ENCODE measurements at regions not wholly inside any gene's neighbourhood (a gene's known extent, or its start where the extent isn't known, plus 50 kb on each side); places are given as distances from the start of the nearest gene placed in this dataset.
"Not testable (repeated sequence)": the region's sequence is repeated elsewhere in the genome, so short reads cannot be mapped to it uniquely, and the experiment has no call there.

DNA sequence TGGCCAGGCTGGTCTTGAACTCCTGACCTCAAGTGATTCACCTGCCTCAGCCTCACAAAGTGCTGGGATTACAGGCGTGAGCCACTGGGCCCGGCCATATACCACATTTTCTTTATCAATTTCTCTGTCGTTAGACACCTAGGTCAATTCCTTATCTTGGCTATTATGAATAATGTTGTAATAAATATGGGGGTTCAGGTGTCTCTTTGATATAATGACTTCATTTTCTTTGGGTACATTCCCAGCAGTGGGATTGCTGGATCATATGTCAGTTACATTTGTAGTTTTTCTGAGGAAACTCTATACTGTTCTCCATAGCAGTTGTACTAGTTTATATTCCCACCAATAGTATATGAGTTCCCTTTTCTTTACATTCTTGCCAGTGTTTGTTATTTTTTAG lies 67.8 kb upstream of the DDHD1 start:
- H3K9me3 ChIP-seq, result no peaks in the 10 kb centered on the region
- TF ChIP-seq, protein P1, sequence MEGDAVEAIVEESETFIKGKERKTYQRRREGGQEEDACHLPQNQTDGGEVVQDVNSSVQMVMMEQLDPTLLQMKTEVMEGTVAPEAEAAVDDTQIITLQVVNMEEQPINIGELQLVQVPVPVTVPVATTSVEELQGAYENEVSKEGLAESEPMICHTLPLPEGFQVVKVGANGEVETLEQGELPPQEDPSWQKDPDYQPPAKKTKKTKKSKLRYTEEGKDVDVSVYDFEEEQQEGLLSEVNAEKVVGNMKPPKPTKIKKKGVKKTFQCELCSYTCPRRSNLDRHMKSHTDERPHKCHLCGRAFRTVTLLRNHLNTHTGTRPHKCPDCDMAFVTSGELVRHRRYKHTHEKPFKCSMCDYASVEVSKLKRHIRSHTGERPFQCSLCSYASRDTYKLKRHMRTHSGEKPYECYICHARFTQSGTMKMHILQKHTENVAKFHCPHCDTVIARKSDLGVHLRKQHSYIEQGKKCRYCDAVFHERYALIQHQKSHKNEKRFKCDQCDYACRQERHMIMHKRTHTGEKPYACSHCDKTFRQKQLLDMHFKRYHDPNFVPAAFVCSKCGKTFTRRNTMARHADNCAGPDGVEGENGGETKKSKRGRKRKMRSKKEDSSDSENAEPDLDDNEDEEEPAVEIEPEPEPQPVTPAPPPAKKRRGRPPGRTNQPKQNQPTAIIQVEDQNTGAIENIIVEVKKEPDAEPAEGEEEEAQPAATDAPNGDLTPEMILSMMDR (IDR thresholded peaks at IDR 0.05; ENCODE audit: low read depth, low read length), result no peak
- no peak overlapping the region for H3K4me3 ChIP-seq (ENCODE audit: low read depth, low read length)
- DNase-seq, result no peak
- H3K36me3 ChIP-seq, result no peaks in the 10 kb centered on the region
- no peaks in the 10 kb centered on the region; the same call in 1 of the 2 replicates for H3K27me3 ChIP-seq
- no peaks in the 10 kb centered on the region for H3K4me1 ChIP-seq

DNA sequence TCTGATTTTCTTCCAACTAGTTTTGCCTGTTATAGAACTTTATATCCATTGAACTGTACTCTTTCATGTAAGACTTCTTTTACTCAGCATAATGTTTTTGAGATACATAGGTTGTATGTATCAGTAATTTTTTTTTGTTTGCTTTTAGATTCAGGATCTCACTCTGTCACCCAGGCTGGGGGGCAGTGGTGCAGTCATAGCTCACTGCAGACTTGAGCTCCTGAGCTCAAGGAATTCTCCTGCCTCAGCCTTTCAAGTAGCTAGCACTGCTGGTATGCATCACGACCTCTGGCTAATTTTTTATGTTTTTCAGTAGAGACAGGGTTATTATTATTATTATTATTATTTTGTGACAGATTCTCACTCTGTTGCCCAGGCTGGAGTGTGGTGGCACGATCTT lies 65.0 kb upstream of the DDHD1 start:
- H3K36me3 ChIP-seq, result no peaks in the 10 kb centered on the region
- TF ChIP-seq, protein P1 (IDR thresholded peaks at IDR 0.05; ENCODE audit: low read depth, low read length), result no peak
- no peaks in the 10 kb centered on the region for H3K4me1 ChIP-seq
- peak overlapping the region; percentile 58 for H3K4me3 ChIP-seq (ENCODE audit: low read depth, low read length)
- no peaks in the 10 kb centered on the region for H3K27me3 ChIP-seq
- DNase-seq, result no peak
- no peaks in the 10 kb centered on the region for H3K9me3 ChIP-seq

DNA sequence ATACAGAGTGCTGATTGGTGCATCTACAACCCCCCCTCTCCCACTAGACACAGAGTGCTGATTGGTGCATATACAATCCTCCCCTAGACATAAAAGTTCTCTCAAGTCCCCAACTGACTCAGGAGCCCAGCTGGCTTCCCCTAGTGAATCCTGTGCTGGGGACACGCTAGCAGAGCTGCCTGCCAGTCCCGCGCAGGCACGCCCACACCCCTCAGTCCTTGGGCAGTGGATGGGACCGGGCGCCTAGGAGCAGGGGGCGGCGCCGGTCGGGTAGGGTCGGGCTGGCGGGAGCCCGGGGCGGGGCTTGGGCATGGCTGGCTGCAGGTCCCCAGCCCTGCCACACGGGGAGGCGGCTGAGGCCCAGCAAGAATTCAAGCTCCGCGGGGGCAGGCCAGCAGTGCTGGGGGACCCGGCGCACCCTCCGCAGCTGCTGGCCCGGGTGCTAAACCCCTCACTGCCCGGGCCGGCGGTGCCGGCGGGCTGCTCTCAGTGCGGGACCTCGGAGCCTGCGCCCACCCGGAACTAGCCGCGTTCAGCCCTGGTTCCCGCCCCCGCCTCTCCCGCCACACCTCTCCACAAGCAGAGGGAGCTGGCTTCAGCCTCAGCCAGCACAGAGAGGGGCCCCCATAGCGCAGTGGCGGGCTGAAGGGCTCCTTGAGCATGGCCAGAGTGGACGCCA lies 64.3 kb upstream of the DDHD1 start:
- no peaks in the 10 kb centered on the region for H3K36me3 ChIP-seq
- TF ChIP-seq, protein P1 (IDR thresholded peaks at IDR 0.05; ENCODE audit: low read depth, low read length), result peak; percentile 41
- H3K9me3 ChIP-seq, result no peaks in the 10 kb centered on the region
- no peaks in the 10 kb centered on the region for H3K27me3 ChIP-seq
- no peaks in the 10 kb centered on the region for H3K4me1 ChIP-seq
- DNase-seq, result peak; percentile 92
- peak overlapping the region; percentile 58 for H3K4me3 ChIP-seq (ENCODE audit: low read depth, low read length)

DNA sequence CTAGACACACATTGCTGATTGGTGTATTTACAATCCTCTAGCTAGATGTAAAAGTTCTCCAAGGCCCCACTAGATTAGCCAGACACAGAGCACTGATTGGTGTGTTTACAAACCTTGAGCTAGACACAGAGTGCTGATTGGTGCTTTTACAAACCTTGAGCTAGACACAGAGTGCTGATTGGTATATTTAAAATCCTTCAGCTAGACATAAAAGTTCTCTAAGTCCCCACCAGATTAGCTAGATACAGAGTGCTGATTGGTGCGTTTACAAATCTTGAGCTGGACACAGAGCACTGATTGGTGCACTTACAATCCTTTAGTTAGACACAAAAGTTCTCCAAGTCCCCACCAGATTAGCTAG lies 63.8 kb upstream of the DDHD1 start:
- H3K4me3 ChIP-seq (ENCODE audit: low read depth, low read length), result peak overlapping the region; percentile 58
- not testable (repeated sequence) for H3K36me3 ChIP-seq, H3K27me3 ChIP-seq

DNA sequence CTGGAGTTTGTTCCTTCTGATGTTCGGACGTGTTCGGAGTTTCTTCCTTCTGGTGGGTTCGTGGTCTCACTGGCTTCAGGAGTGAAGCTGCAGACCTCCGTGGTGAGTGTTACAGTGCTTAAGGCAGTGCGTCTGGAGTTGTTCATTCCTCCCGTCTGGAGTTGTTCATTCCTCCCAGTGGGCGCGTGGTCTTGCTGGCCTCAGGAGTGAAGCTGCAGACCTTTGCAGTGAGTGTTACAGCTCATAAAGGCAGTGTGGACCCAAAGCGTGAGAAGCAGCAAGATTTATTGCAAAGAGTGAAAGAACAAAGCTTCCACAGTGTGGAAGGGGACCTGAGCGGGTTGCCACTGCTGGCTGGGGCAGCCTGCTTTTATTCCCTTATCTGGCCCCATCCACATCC lies 63.4 kb upstream of the DDHD1 start:
- not testable (repeated sequence) for H3K4me3 ChIP-seq (ENCODE audit: low read depth, low read length); H3K9me3 ChIP-seq; DNase-seq; H3K36me3 ChIP-seq; H3K4me1 ChIP-seq; H3K27me3 ChIP-seq

More for the DNA sequence above, 63.8 kb upstream of the DDHD1 start:
- H3K9me3 ChIP-seq, H3K4me1 ChIP-seq, DNase-seq: not testable (repeated sequence)

DNA sequence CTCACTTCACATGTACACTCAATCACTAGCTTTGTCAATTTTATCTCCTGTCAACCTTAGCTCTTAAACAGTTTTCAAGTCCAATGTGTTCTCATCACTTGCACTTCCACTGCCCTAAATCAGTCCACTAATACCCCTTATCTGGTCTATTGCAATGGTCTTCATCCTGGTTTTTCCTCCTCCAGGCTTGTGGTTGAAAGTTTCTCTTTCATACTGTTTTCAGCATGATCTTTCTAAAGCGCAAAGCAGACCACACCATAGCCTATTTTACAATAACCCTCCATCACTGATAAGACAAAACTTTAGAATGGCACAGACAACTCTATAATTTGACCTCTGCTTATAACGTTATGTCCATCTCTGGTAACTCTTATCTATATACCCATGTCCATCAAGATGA lies 62.0 kb upstream of the DDHD1 start:
- TF ChIP-seq, protein P1 (IDR thresholded peaks at IDR 0.05; ENCODE audit: low read depth, low read length), result no peak

DNA sequence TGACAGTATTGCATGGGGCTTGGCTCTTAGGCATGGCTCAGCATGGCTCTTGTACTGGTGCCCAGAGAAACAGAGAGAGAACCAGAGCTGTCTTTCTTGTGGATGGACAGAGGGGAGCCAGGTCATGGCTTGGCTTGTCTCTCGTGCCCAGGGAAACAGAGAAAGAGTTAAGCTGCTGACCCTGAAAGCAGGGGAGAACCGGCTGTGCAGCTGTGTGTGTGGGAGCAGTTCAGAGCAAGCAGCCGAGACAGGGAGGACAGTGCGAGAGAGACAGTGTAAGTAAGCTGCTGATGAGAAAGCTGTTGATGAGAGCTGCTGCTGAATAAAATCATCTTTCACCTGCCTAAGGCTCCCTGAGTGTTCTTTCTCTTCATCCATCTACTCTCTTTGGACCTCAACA lies 61.3 kb upstream of the DDHD1 start:
- TF ChIP-seq, protein P1 (IDR thresholded peaks at IDR 0.05; ENCODE audit: low read depth, low read length), result no peak
- Histone ChIP-seq H3K27me3 (no peaks in the 10 kb centered on the region), H3K4me3 (ENCODE audit: low read depth, low read length) (no peak overlapping the region), H3K9me3 (no peaks in the 10 kb centered on the region), H3K4me1 (no peaks in the 10 kb centered on the region), H3K36me3 (no peaks in the 10 kb centered on the region)
- DNase-seq, result no peak

More for the DNA sequence above, 62.0 kb upstream of the DDHD1 start:
- H3K9me3 ChIP-seq, result no peaks in the 10 kb centered on the region
- no peaks in the 10 kb centered on the region for H3K36me3 ChIP-seq
- H3K4me3 ChIP-seq (ENCODE audit: low read depth, low read length), result no peak overlapping the region
- H3K4me1 ChIP-seq, result no peaks in the 10 kb centered on the region
- no peaks in the 10 kb centered on the region for H3K27me3 ChIP-seq
- no peak for DNase-seq

All from BE2C (cell line).